ENCODE measurements at regions not wholly inside any gene's neighbourhood (a gene's known extent, or its start where the extent isn't known, plus 50 kb on each side); places are given as distances from the start of the nearest gene placed in this dataset.

- TF ChIP-seq CTCF (IDR thresholded peaks at IDR 0.05; ENCODE audit: low read depth, low read length, poor library complexity, severe bottlenecking) (no peak), EZH2phosphoT487 (IDR thresholded peaks at IDR 0.05; ENCODE audit: borderline replicate concordance, low read length) (no peak)
Measured at GRCh38 chr15:95277266-95277665, 1045.9 kb downstream of the MCTP2 start.

Measured in DOHH2 (cell line).